BLaER1 (cell line): ENCODE measurements at regions not wholly inside any gene's neighbourhood (a gene's known extent, or its start where the extent isn't known, plus 50 kb on each side); places are given as distances from the start of the nearest gene placed in this dataset.
A peak's percentile ranks its signal among the peaks of the same experiment; 100 is the strongest.

ENCODE experiments used
- H3K27ac ChIP-seq: shearing (Covaris generic); formaldehyde crosslinking; 2 replicates; pipeline ENCODE4 v1.8.1; 2022
- H3K27me3 ChIP-seq: shearing (Covaris generic); formaldehyde crosslinking; 2 replicates; pipeline ENCODE4 v1.8.1; 2022
- H3K36me3 ChIP-seq: shearing (Covaris generic); formaldehyde crosslinking; 2 replicates; pipeline ENCODE4 v1.8.1; 2022
- H3K4me1 ChIP-seq: shearing (Covaris generic); formaldehyde crosslinking; 2 replicates; pipeline ENCODE4 v1.8.1; 2022
- H3K4me2 ChIP-seq: shearing (Covaris generic); formaldehyde crosslinking; 2 replicates; pipeline ENCODE4 v1.8.1; 2022
- H3K4me3 ChIP-seq: shearing (Covaris generic); formaldehyde crosslinking; 2 replicates; pipeline ENCODE4 v1.8.1; 2022
- H3K9ac ChIP-seq: shearing (Covaris generic); formaldehyde crosslinking; 2 replicates; pipeline ENCODE4 v1.8.1; 2022
- H3K9me3 ChIP-seq: shearing (Covaris generic); formaldehyde crosslinking; 2 replicates; pipeline ENCODE4 v1.8.1; 2022
- H4K20me1 ChIP-seq: shearing (Covaris generic); formaldehyde crosslinking; 2 replicates; pipeline ENCODE4 v1.8.1; 2022
- Cebpa-rat ChIP-seq: shearing (Covaris generic); IDR thresholded peaks from 2 replicates; pipeline ENCODE4 v1.8.1; 2022

- Histone ChIP-seq H3K4me3 (no peak overlapping the region), H4K20me1 (no peaks in the 10 kb centered on the region), H3K27ac (no peak overlapping the region), H3K4me2 (no peak overlapping the region), H3K4me1 (peaks cover 31% of the 10 kb centered on the region), H3K9ac (no peak overlapping the region), H3K36me3 (no peaks in the 10 kb centered on the region), H3K9me3 (no peaks in the 10 kb centered on the region), H3K27me3 (no peaks in the 10 kb centered on the region)
- TF ChIP-seq Cebpa-rat = no peak
Measured at GRCh38 chr7:47654672-47655298, 72.9 kb upstream of the TNS3 start.

GRCh38 chr7:47653550-47654411 lies 71.9 kb upstream of the TNS3 start:
- no peaks in the 10 kb centered on the region for H3K36me3 ChIP-seq
- no peaks in the 10 kb centered on the region for H4K20me1 ChIP-seq
- peak overlapping the region; percentile 35 for H3K4me2 ChIP-seq
- H3K4me1 ChIP-seq = peaks cover 41% of the 10 kb centered on the region
- peak overlapping the region; percentile 14; the same call in 1 of the 2 replicates for H3K27ac ChIP-seq
- no peak for TF ChIP-seq Cebpa-rat
- H3K9ac ChIP-seq = no peak overlapping the region
- no peak overlapping the region for H3K4me3 ChIP-seq
- no peaks in the 10 kb centered on the region for H3K9me3 ChIP-seq
- no peaks in the 10 kb centered on the region for H3K27me3 ChIP-seq

GRCh38 chr7:47652591-47652990 lies 70.7 kb upstream of the TNS3 start:
- H3K9ac ChIP-seq = no peak overlapping the region
- no peak for TF ChIP-seq Cebpa-rat
- H3K4me1 ChIP-seq = peaks cover 52% of the 10 kb centered on the region
- no peaks in the 10 kb centered on the region for H3K27me3 ChIP-seq
- no peaks in the 10 kb centered on the region for H3K36me3 ChIP-seq
- H3K4me3 ChIP-seq = no peak overlapping the region
- no peaks in the 10 kb centered on the region for H4K20me1 ChIP-seq
- H3K9me3 ChIP-seq = no peaks in the 10 kb centered on the region
- H3K4me2 ChIP-seq = no peak overlapping the region
- H3K27ac ChIP-seq = no peak overlapping the region

DNA sequence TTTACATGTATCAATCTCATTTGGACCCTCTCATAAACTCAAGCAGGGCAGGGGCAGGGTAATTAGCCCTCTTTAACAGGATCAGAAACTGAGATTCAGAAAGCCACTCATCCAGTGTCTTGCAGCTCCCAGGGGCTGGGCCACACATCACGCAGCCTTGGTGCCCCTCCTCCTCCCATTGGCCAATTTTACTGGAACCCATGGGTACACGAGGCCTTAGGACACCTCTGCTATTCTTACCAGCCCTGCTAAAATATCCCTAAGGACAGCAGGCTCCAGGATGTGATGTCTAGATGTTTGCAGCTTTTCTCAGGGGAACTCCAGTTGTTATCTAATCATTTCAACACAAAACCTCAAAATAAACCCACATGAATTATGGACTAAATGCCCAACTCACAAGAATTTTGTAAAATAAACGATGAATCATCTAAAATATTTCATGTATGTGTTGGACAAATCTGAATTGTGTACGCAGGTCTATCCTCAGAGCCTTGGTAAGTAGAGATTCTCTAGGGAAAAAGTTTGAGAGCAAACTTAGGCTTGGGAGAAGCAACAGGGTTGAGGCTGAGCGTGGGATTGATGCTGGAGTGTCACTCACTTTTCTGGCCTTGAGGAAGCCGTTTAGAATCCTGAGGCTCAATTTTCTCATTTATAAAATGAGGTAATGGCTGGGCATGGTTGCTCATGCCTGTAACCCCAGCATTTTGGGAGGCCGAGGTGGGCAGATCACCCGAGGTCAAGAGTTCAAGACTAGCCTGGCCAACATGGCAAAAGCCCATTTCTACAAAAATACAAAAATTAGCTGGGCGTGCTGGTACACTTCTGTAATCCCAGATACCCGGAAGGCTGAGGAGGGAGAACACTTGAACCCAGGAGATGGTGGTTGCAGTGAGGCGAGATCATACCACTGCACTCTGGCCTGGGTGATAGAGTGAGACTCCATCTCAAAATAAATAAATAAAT lies 69.7 kb upstream of the TNS3 start:
- H3K4me2 ChIP-seq = peak overlapping the region; percentile 60
- peak overlapping the region; percentile 10; the same call in 1 of the 2 replicates for H3K27ac ChIP-seq
- no peaks in the 10 kb centered on the region for H3K27me3 ChIP-seq
- no peak overlapping the region for H3K9ac ChIP-seq
- peaks cover 62% of the 10 kb centered on the region for H3K4me1 ChIP-seq
- no peak overlapping the region for H3K4me3 ChIP-seq
- no peaks in the 10 kb centered on the region for H3K36me3 ChIP-seq
- no peaks in the 10 kb centered on the region for H3K9me3 ChIP-seq
- no peaks in the 10 kb centered on the region for H4K20me1 ChIP-seq
- no peak for TF ChIP-seq Cebpa-rat

- Histone ChIP-seq H4K20me1 (no peaks in the 10 kb centered on the region), H3K36me3 (no peaks in the 10 kb centered on the region), H3K27ac (no peak overlapping the region), H3K4me1 (peaks cover 74% of the 10 kb centered on the region), H3K9me3 (peaks cover 2% of the 10 kb centered on the region; the same call in 1 of the 2 replicates), H3K4me3 (no peak overlapping the region), H3K27me3 (no peaks in the 10 kb centered on the region), H3K9ac (no peak overlapping the region), H3K4me2 (peak overlapping the region; percentile 90; the same call in 1 of the 2 replicates)
- TF ChIP-seq Cebpa-rat = no peak
Measured at GRCh38 chr7:47649919-47650318, 68.0 kb upstream of the TNS3 start.

- TF ChIP-seq Cebpa-rat = no peak
- peak overlapping the region; percentile 83; the same call in 1 of the 2 replicates for H3K27ac ChIP-seq
Measured at GRCh38 chr7:47648275-47648925, 66.5 kb upstream of the TNS3 start.

GRCh38 chr7:47647918-47648250 lies 66.0 kb upstream of the TNS3 start:
- no peaks in the 10 kb centered on the region for H3K27me3 ChIP-seq
- H3K36me3 ChIP-seq = no peaks in the 10 kb centered on the region
- H3K4me2 ChIP-seq = peak overlapping the region; percentile 90
- peak overlapping the region; percentile 83 for H3K27ac ChIP-seq
- H4K20me1 ChIP-seq = no peaks in the 10 kb centered on the region
- peak overlapping the region; percentile 67; the same call in 1 of the 2 replicates for H3K9ac ChIP-seq
- peaks cover 64% of the 10 kb centered on the region for H3K4me1 ChIP-seq
- peaks cover 22% of the 10 kb centered on the region for H3K9me3 ChIP-seq
- peak overlapping the region; percentile 17; the same call in 1 of the 2 replicates for H3K4me3 ChIP-seq
- TF ChIP-seq Cebpa-rat = no peak

More at GRCh38 chr7:47648275-47648925, 66.5 kb upstream of the TNS3 start:
- peaks cover 65% of the 10 kb centered on the region for H3K4me1 ChIP-seq
- H3K9ac ChIP-seq = no peak overlapping the region
- H3K4me3 ChIP-seq = no peak overlapping the region
- no peaks in the 10 kb centered on the region for H4K20me1 ChIP-seq
- H3K4me2 ChIP-seq = peak overlapping the region; percentile 90
- H3K9me3 ChIP-seq = peaks cover 17% of the 10 kb centered on the region
- no peaks in the 10 kb centered on the region for H3K27me3 ChIP-seq
- H3K36me3 ChIP-seq = no peaks in the 10 kb centered on the region

DNA sequence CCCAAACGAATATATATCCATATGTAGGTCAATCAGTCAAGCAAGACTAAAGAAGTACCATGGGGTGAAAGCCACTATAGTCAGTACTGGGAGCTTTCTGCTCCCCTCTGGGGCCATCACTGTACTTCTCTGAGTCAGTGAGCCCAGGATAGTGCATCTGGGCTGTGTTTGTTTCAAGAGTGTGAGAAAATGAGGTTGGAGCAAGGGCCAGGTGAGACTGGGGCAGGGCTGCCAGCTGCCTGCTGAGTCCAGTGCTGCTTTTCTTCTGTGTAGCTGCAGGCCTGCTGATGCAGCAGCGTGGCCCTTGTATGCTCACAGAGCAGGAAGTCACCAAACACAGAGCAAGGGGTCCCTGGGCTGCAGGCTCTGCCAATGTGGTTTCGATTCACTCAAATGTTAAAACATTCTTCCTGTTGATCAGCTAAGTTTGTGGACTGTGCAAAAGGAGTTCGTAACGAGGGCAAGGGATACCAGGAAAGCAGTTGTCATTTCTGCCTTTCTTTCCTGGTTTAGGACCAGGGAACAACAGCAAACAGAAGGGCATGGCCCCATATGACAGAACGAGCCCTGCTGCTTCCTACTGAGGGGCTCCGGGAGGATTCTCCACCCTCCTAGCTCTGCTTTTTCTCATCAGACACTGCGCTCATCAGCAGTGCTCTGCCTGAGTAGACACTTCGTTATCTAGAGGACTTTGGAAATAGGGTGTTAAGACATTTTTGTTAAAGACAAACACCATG lies 65.4 kb upstream of the TNS3 start:
- no peaks in the 10 kb centered on the region for H3K27me3 ChIP-seq
- H3K4me2 ChIP-seq = peak overlapping the region; percentile 90
- peak overlapping the region; percentile 17; the same call in 1 of the 2 replicates for H3K4me3 ChIP-seq
- H3K27ac ChIP-seq = peak overlapping the region; percentile 83
- peaks cover 64% of the 10 kb centered on the region for H3K4me1 ChIP-seq
- no peak for TF ChIP-seq Cebpa-rat
- H3K36me3 ChIP-seq = no peaks in the 10 kb centered on the region
- H3K9ac ChIP-seq = peak overlapping the region; percentile 67; the same call in 1 of the 2 replicates
- H4K20me1 ChIP-seq = no peaks in the 10 kb centered on the region
- peaks cover 25% of the 10 kb centered on the region for H3K9me3 ChIP-seq
